H1 (cell line): ENCODE measurements at regions not wholly inside any gene's neighbourhood (a gene's known extent, or its start where the extent isn't known, plus 50 kb on each side); places are given as distances from the start of the nearest gene placed in this dataset.

Source experiments
- CTCF ChIA-PET: fragments of 300-600 bp; sonication (Branson Sonifier 250); formaldehyde crosslinking; loops from one replicate; lab custom pipeline; 2021; ENCODE audit not compliant: partially characterized antibody; lab: Charles Lee
- POLR2A ChIA-PET: fragments of 300-600 bp; sonication (Branson Sonifier 250); formaldehyde crosslinking; loops from one replicate; lab custom pipeline; 2021; ENCODE audit warnings: inconsistent platforms; ENCODE audit not compliant: partially characterized antibody; lab: Charles Lee
- DNase-seq, 2 experiments: peaks; one replicate each; pipeline versions ENCODE4 v3.0.0 to v3.0.0-alpha.2; 2010 to 2022; ENCODE audit warnings: low spot score in 2 of 2, low read depth in 1 of 2, mixed read lengths in 1 of 2
- FAIRE-seq: peaks from 2 replicates; lab custom pipeline; 2011; peaks lifted over from hg19 to GRCh38; lab: Jason Lieb, UNC
- H2AFZ ChIP-seq: 2 replicates; pipeline ENCODE4 v1.8.1; 2012; ENCODE audit warnings: low read length, inconsistent platforms
- H2AK5ac ChIP-seq: 2 replicates; pipeline ENCODE4 v1.6.1; 2013; ENCODE audit warnings: low read depth, low read length
- H2BK120ac ChIP-seq: replicated peaks from 2 replicates; pipeline ENCODE3; 2013; ENCODE audit warnings: low read depth, low read length, inconsistent platforms
- H2BK12ac ChIP-seq: 2 replicates; pipeline ENCODE4 v1.6.1; 2013; ENCODE audit warnings: low read depth, low read length
- H2BK15ac ChIP-seq: 2 replicates; pipeline ENCODE4 v1.6.1; 2013; ENCODE audit warnings: low read length
- H2BK20ac ChIP-seq: 2 replicates; pipeline ENCODE4 v1.6.1; 2013; ENCODE audit warnings: low read length
- H2BK5ac ChIP-seq: 2 replicates; pipeline ENCODE4 v1.6.1; 2013; ENCODE audit warnings: low read depth, low read length
- H3K14ac ChIP-seq: 2 replicates; pipeline ENCODE4 v1.6.1; 2013; ENCODE audit warnings: inconsistent platforms; ENCODE audit not compliant: insufficient read length
- H3K18ac ChIP-seq: 2 replicates; pipeline ENCODE4 v1.6.1; 2013; ENCODE audit warnings: low read length; ENCODE audit errors: extremely low read depth
- H3K23ac ChIP-seq: 2 replicates; pipeline ENCODE4 v1.6.1; 2013; ENCODE audit warnings: inconsistent platforms; ENCODE audit not compliant: insufficient read length
- H3K23me2 ChIP-seq: 2 replicates; pipeline ENCODE4 v1.6.1; 2013; ENCODE audit warnings: low read depth, low read length
- H3K27ac ChIP-seq: 2 replicates; pipeline ENCODE4 v1.6.1; 2011; ENCODE audit warnings: low read depth, low read length, inconsistent platforms
- H3K27me3 ChIP-seq, 4 experiments: replicated peaks in 1 of 4; 1 replicate in 1 of 4; 2 replicates in 3 of 4; pipeline versions ENCODE4 v1.6.1 to v1.8.1; 2011 to 2013; ENCODE audit warnings: low read length in 3 of 4, mild to moderate bottlenecking in 3 of 4, inconsistent platforms in 2 of 4, mixed read lengths in 2 of 4, moderate library complexity in 1 of 4; ENCODE audit not compliant: control insufficient read depth in 3 of 4, insufficient read depth in 3 of 4; ENCODE audit errors: extremely low read depth in 1 of 4
- H3K36me3 ChIP-seq, 4 experiments: 2 replicates each; pipeline versions ENCODE4 v1.6.1 to v1.8.1; 2011 to 2013; ENCODE audit warnings: mild to moderate bottlenecking in 4 of 4, low read length in 3 of 4, moderate library complexity in 2 of 4, control low read depth in 1 of 4, inconsistent platforms in 1 of 4; ENCODE audit not compliant: insufficient read depth in 4 of 4, control insufficient read depth in 2 of 4
- H3K4ac ChIP-seq: replicated peaks from 2 replicates; pipeline ENCODE3; 2013; ENCODE audit warnings: low read length, low read depth, mixed read lengths, inconsistent platforms; ENCODE audit not compliant: insufficient read length
- H3K4me1 ChIP-seq, 4 experiments: replicated peaks in 1 of 4; 1 replicate in 1 of 4; 2 replicates in 3 of 4; pipeline versions ENCODE4 v1.6.1 to v1.8.1; 2011 to 2013; ENCODE audit warnings: low read length in 3 of 4, inconsistent platforms in 2 of 4, mixed read lengths in 1 of 4; ENCODE audit not compliant: insufficient read depth in 4 of 4, control insufficient read depth in 3 of 4
- H3K4me2 ChIP-seq, 2 experiments: 2 replicates each; pipeline versions ENCODE4 v1.6.1 to v1.8.1; 2011 to 2013; ENCODE audit warnings: low read depth in 2 of 2, low read length in 2 of 2, control low read depth in 1 of 2, inconsistent platforms in 1 of 2, mild to moderate bottlenecking in 1 of 2; ENCODE audit not compliant: insufficient read depth in 1 of 2
- H3K4me3 ChIP-seq, 4 experiments: fragments of 200-600, 300-600 bp in 1 of 4; sonication (generic), shearing (Covaris generic), sonication (Bioruptor Twin) in 1 of 4; 2 replicates each; pipeline versions ENCODE4 v1.5.1 to v1.8.1; 2011 to 2016; ENCODE audit warnings: low read length in 4 of 4, low read depth in 3 of 4, control low read depth in 2 of 4, inconsistent platforms in 2 of 4, mild to moderate bottlenecking in 2 of 4, mixed read lengths in 1 of 4, moderate library complexity in 1 of 4; ENCODE audit not compliant: insufficient read depth in 2 of 4; ENCODE audit errors: extremely low read depth in 1 of 4
- H3K56ac ChIP-seq: replicated peaks from 2 replicates; pipeline ENCODE3; 2013; ENCODE audit warnings: low read depth, mild to moderate bottlenecking, mixed read lengths, low read length, inconsistent platforms; ENCODE audit not compliant: insufficient read length
- H3K79me1 ChIP-seq: 2 replicates; pipeline ENCODE4 v1.6.1; 2013; ENCODE audit warnings: low read depth, low read length, control low read depth
- H3K79me2 ChIP-seq, 2 experiments: 2 replicates each; pipeline versions ENCODE4 v1.6.1 to v1.8.1; 2012 to 2013; ENCODE audit warnings: low read length in 2 of 2, mild to moderate bottlenecking in 2 of 2, inconsistent platforms in 1 of 2; ENCODE audit not compliant: insufficient read depth in 2 of 2, control insufficient read depth in 1 of 2
- H3K9ac ChIP-seq, 4 experiments: replicated peaks in 1 of 4; 1 replicate in 1 of 4; 2 replicates in 3 of 4; pipeline versions ENCODE4 v1.6.1 to v1.8.1; 2011 to 2013; ENCODE audit warnings: low read depth in 3 of 4, low read length in 3 of 4, control low read depth in 2 of 4, mild to moderate bottlenecking in 2 of 4, moderate library complexity in 2 of 4, inconsistent platforms in 1 of 4; ENCODE audit errors: extremely low read depth in 1 of 4
- H3K9me3 ChIP-seq, 2 experiments: 2 replicates each; pipeline versions ENCODE4 v1.6.1 to v1.8.1; 2012 to 2013; ENCODE audit warnings: mild to moderate bottlenecking in 2 of 2, moderate library complexity in 2 of 2, control low read depth in 1 of 2, inconsistent platforms in 1 of 2, low read depth in 1 of 2, low read length in 1 of 2, mixed read lengths in 1 of 2; ENCODE audit not compliant: insufficient read depth in 2 of 2
- H4K20me1 ChIP-seq, 2 experiments: replicated peaks in 1 of 2; 2 replicates each; pipeline versions ENCODE3 to v1.8.1; 2011 to 2013; ENCODE audit warnings: inconsistent platforms in 2 of 2, low read length in 2 of 2, mild to moderate bottlenecking in 1 of 2; ENCODE audit not compliant: insufficient read depth in 2 of 2, control insufficient read depth in 1 of 2
- H4K5ac ChIP-seq: 2 replicates; pipeline ENCODE4 v1.6.1; 2013; ENCODE audit warnings: low read length, low read depth, mixed read lengths, inconsistent platforms; ENCODE audit not compliant: insufficient read length
- H4K8ac ChIP-seq: 2 replicates; pipeline ENCODE4 v1.8.0; 2013; ENCODE audit warnings: mild to moderate bottlenecking, moderate library complexity, low read length, inconsistent platforms; ENCODE audit not compliant: insufficient read depth; ENCODE audit errors: extremely low read depth
- H4K91ac ChIP-seq: replicated peaks from 2 replicates; pipeline ENCODE3; 2013; ENCODE audit warnings: low read length, mixed read lengths, inconsistent platforms; ENCODE audit not compliant: insufficient read length
- ASH2L ChIP-seq: fragments of 200-600, 300-600 bp; sonication (generic); IDR thresholded peaks from one replicate; pipeline ENCODE4 v1.7.1; 2017; ENCODE audit warnings: low read length
- CBX5 ChIP-seq: fragments of 300-800, 300-1000 bp; sonication (generic); IDR thresholded peaks from 2 replicates; pipeline ENCODE4 v1.7.1; 2016; ENCODE audit warnings: antibody characterized with exemption, low read length, low read depth
- EGR1 ChIP-seq: IDR thresholded peaks from 2 replicates; pipeline ENCODE4 v1.6.1; 2011; ENCODE audit warnings: low read depth, low read length, borderline replicate concordance
- FOSL1 ChIP-seq: IDR thresholded peaks from 2 replicates; pipeline ENCODE4 v1.6.1; 2011; ENCODE audit warnings: mild to moderate bottlenecking, low read depth, low read length, moderate library complexity; ENCODE audit not compliant: insufficient read depth
- HDAC2 ChIP-seq, 2 experiments: fragments of 300-600 bp in 1 of 2; sonication (generic) in 1 of 2; IDR thresholded peaks; 2 replicates each; pipeline ENCODE4 v1.6.1; 2011 to 2012; ENCODE audit warnings: low read depth in 2 of 2, low read length in 2 of 2, mild to moderate bottlenecking in 2 of 2, moderate library complexity in 2 of 2, borderline replicate concordance in 1 of 2, inconsistent platforms in 1 of 2
- HDAC6 ChIP-seq: IDR thresholded peaks from one replicate; pipeline ENCODE4 v1.7.1; 2012; ENCODE audit warnings: low read depth, mild to moderate bottlenecking, inconsistent platforms, low read length, moderate library complexity
- KDM1A ChIP-seq: fragments of 200-600, 300-600 bp; sonication (generic); IDR thresholded peaks from 2 replicates; pipeline ENCODE4 v1.7.1; 2016; ENCODE audit warnings: mild to moderate bottlenecking, low read length, borderline replicate concordance
- KDM5A ChIP-seq: fragments of 200-600 bp; IDR thresholded peaks from 2 replicates; pipeline ENCODE4 v1.7.1; 2012; ENCODE audit warnings: mild to moderate bottlenecking, low read length, inconsistent platforms, mixed read lengths
- MAX ChIP-seq: IDR thresholded peaks from 2 replicates; pipeline ENCODE4 v1.6.1; 2012; ENCODE audit warnings: inconsistent platforms
- NANOG ChIP-seq: IDR thresholded peaks from 2 replicates; pipeline ENCODE4 v1.6.1; 2011; ENCODE audit warnings: low read length, low read depth, mild to moderate bottlenecking, inconsistent platforms; ENCODE audit not compliant: insufficient read depth, poor library complexity, severe bottlenecking
- RAD21 ChIP-seq, 2 experiments: IDR thresholded peaks in 1 of 2; conservative IDR thresholded peaks in 1 of 2; 2 replicates each; pipeline ENCODE4 v1.6.1; 2011; ENCODE audit warnings: low read depth in 2 of 2, low read length in 2 of 2, improper control_type of control experiment in 1 of 2, inconsistent platforms in 1 of 2, mild to moderate bottlenecking in 1 of 2, moderate library complexity in 1 of 2
- RBBP5 ChIP-seq: IDR thresholded peaks from 2 replicates; pipeline ENCODE4 v1.7.1; 2012; ENCODE audit warnings: low read depth, mild to moderate bottlenecking, inconsistent platforms, low read length, moderate library complexity, borderline replicate concordance
- RXRA ChIP-seq: IDR thresholded peaks from 2 replicates; pipeline ENCODE4 v1.6.1; 2011; ENCODE audit warnings: low read depth, mild to moderate bottlenecking, low read length, moderate library complexity; ENCODE audit not compliant: insufficient read depth
- SP1 ChIP-seq: IDR thresholded peaks from 2 replicates; pipeline ENCODE4 v1.6.1; 2011; ENCODE audit warnings: low read depth, low read length
- TBP ChIP-seq: IDR thresholded peaks from 2 replicates; pipeline ENCODE4 v1.6.1; 2011; ENCODE audit warnings: low read depth, low read length, improper control_type of control experiment
- WGBS, 2 experiments: shearing (Covaris generic) in 1 of 2; methylation state at CpG; one replicate each; pipeline versions ENCODE4 v1.1.6 to v1.1.7; 2013 to 2015; ENCODE audit warnings: low lambda C conversion rate in 2 of 2, mixed read lengths in 2 of 2, inconsistent platforms in 1 of 2, low coverage in 1 of 2, missing lambda C conversion rate in 1 of 2; ENCODE audit not compliant: insufficient replicate concordance in 2 of 2, insufficient coverage in 1 of 2, insufficient read length in 1 of 2; ENCODE audit errors: extremely low coverage in 1 of 2, missing lambda C conversion rate in 1 of 2; 5-methylcytosine and 5-hydroxymethylcytosine counted together

GRCh38 chr3:152997526-152997925 is 162.6 kb downstream of the P2RY1 start:
- H2AFZ ChIP-seq: no peak overlapping the region
- H3K27me3 ChIP-seq: no peaks in the 10 kb centered on the region
- no peaks in the 10 kb centered on the region for H3K23me2 ChIP-seq
- H4K20me1 ChIP-seq: no peaks in the 10 kb centered on the region
- no peak overlapping the region for H3K4ac ChIP-seq
- no peak overlapping the region for H4K8ac ChIP-seq
- no peak overlapping the region for H4K5ac ChIP-seq
- H3K18ac ChIP-seq: no peak overlapping the region
- H3K4me2 ChIP-seq: no peak overlapping the region
- ChIA-PET POLR2A (no interaction called here), CTCF (no interaction called here)
- no peak overlapping the region for H4K91ac ChIP-seq
- no peaks in the 10 kb centered on the region for H3K9me3 ChIP-seq
- no peak overlapping the region for H3K23ac ChIP-seq
- H3K4me3 ChIP-seq: no peak overlapping the region
- H3K79me1 ChIP-seq: no peaks in the 10 kb centered on the region
- TF ChIP-seq CBX5: no peak
- TF ChIP-seq SP1: no peak
- no peak for TF ChIP-seq MAX
- TF ChIP-seq KDM5A: no peak
- TF ChIP-seq HDAC2 (IDR thresholded peaks at IDR 0.05; ENCODE audit: borderline replicate concordance in 1 of 2, low read depth in 2 of 2, low read length in 2 of 2): no peak
- TF ChIP-seq FOSL1: no peak
- no peak for TF ChIP-seq RXRA
- TF ChIP-seq RBBP5: no peak
- no peak for TF ChIP-seq TBP
- no peak for TF ChIP-seq HDAC6
- TF ChIP-seq NANOG: no peak
- TF ChIP-seq RAD21 (IDR thresholded peaks at IDR 0.05 in 1 of 2, conservative IDR thresholded peaks at IDR 0.05 in 1 of 2; ENCODE audit: low read depth in 2 of 2, low read length in 2 of 2): no peak
- no peak for TF ChIP-seq ASH2L
- TF ChIP-seq KDM1A: no peak
- TF ChIP-seq EGR1: no peak
- H3K4me1 ChIP-seq: no peaks in the 10 kb centered on the region
- DNase-seq (no peak), FAIRE-seq (no peak)
- no peak overlapping the region for H2BK5ac ChIP-seq
- H2BK15ac ChIP-seq: no peak overlapping the region
- no peak overlapping the region for H2BK120ac ChIP-seq
- H3K79me2 ChIP-seq: no peaks in the 10 kb centered on the region
- WGBS, 2 experiments: 98% methylated on average over 2 of the region's 2 CpGs; no CpG with 5 or more reads in 1 of the 2 experiments
- no peaks in the 10 kb centered on the region for H3K36me3 ChIP-seq
- H3K27ac ChIP-seq: no peak overlapping the region
- no peak overlapping the region for H2AK5ac ChIP-seq
- no peak overlapping the region for H2BK20ac ChIP-seq
- H3K9ac ChIP-seq: no peak overlapping the region
- no peak overlapping the region for H2BK12ac ChIP-seq
- no peak overlapping the region for H3K56ac ChIP-seq
- H3K14ac ChIP-seq: no peak overlapping the region
